RKO (cell line): ENCODE measurements at regions not wholly inside any gene's neighbourhood (a gene's known extent, or its start where the extent isn't known, plus 50 kb on each side); places are given as distances from the start of the nearest gene placed in this dataset.

Source experiments
- DNase-seq: peaks from one replicate; pipeline ENCODE4 v3.0.0-alpha.2; 2016; ENCODE audit warnings: low spot score

DNA sequence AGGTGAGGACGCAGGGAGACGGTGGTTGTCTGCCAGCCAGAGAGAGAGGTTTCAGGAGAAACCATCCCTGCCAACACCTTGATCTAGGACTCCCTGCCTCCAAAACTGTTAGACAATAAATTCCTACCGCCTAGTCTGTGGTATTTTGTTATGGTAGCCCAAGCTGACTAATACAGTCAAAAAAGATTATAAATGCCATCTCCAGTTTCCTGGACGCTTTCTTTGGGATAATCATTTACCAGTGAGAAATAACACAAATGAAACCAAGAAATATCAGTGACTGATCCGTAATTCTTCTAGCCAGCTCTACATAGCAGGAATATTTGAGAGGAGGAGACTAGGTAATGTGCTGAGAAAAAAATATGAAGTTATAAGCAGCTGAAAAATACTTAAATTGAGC lies 707.8 kb upstream of the LMCD1 start:
- no peak for DNase-seq

DNA sequence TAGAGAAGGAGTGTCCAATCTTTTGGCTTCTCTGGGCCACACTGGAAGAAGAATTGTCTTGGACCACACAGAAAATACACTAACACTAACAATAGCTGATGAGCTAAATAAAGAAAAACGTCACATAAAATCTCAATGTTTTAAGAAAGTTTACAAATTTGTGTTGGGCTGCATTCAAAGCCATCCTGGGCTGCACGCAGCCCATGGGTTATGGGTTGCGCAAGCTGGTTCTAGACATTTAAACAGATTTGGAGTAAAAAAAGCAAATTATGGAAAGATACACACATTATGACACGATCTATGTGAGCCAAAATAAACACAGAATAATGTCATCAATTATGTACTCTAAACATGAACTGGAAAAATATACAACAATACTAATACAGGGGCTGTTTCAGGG lies 703.3 kb upstream of the LMCD1 start:
- DNase-seq: no peak

DNA sequence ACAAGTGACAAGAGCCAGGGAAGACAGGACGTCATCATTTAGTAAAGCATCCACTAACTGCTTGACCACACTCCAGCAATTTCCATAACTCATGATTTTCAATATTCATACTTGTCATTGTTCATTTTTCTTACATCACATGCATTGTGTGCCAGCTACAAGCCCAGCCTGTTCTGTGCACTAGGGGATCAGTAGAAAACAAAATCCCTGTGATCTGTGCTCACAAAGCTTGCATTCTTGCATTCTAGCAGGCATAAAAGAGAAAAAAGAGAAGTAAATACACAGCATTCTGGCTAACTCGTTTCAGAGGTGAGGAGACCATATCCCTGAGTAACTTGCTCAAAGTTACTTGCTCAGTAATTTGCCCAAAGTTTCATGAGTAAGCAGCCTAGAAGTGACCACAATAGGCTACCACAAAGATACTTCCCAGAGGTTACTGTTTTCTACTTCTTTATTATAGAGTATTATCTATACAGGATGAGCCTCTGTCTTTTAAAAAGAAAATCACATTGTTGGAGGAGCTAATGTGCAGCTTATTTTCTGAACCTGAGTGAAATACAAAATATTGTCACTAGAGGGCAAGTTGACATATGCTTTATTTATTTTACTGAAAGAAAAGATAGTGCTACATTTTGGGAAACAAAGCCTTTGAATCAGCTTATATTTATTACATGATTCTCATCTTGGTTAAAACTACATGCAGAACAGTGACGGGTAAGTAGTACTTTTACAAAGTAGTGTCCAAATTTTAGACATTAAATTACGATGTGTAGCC lies 701.4 kb upstream of the LMCD1 start:
- peak; percentile 14 for DNase-seq

DNA sequence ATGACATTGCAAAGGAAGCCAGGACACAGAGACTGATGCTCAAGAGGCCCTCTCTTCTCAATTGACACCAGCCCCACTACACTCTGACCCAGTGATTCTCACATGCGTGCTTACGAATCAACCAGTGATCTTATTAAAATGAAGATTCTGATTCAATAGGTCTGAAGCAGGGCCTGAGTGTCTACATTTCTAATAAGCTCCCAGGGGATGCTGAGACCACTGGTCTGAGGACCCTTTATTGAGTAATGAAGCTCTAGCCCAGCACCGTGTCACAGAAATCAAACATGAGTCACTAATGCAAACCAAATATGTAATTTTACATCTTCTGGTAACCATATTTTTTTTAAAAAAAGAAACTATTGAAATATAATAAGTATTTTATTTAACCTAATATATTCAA lies 689.1 kb upstream of the LMCD1 start:
- no peak for DNase-seq

DNA sequence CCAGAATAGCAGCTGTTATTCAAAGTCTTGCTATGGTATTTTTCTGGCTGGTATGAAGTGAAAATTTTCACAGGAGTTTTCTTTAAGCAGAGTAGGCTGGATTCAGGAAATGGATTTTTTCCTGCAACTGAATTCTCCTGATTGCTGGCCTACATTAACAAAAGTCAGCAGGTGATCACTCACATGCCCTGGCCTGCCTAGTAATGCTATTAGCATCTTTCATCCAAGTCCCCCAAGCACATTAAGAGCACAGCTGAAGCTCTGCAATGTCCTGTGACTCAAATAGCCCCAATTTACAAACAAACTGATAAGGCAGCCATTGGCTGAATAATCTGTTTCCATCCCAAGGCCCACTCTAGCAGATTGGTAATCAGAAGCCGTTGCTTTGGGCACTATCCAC lies 688.3 kb upstream of the LMCD1 start:
- DNase-seq: no peak

DNA sequence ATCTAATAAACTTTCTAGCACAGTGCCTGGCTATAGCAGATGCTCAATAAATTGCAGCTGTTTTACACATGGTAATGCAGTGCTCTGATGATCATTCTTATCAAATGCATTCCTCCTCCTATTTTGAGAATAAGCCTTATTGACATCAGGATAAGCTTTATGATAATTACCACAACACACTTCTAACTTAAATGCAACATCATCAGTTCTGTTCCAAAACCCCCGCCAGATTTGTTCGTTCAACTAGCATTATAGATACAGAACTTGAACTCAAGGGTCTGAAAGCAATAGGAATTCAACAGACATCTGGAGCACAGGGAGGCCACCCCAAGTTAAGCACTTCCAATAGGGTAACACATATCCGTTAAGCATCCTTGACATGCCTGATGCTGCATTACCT lies 684.4 kb upstream of the LMCD1 start:
- DNase-seq: no peak

DNA sequence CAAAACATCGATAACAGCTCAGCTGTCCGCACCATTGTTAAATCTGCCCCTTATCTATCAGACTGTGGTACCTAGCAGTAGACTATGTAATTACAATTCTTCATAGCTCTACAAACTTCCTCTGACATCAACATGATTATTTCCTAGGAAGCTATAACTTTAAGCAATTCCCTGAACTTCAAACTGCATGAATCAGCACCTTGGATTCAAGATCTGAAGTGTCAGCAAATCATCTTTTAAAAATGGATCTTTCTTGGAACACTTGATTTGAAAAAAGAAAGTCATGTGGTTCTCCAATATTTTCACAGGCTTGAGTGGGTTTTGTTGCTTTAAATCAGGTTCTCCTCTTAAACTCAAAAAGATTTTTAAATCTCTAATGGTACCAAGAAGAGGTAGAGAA lies 680.7 kb upstream of the LMCD1 start:
- DNase-seq: no peak

DNA sequence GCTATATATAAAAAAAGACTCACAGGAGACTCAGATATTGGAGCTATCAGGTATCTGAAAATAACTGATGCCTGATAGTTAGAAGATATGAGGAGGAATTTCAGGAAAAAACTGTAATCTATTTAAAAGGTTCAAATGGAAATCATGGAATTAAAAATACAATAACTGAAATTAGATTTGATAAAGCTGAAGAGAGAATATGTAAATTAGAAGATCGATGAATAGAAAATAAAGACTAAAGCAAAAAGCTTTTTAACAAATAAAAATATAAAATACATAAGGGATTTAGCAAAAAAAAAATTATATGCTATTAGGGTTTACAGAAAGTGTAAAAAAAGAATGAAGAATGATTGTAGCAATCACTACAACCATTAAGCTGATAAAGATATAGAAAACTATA lies 679.8 kb upstream of the LMCD1 start:
- DNase-seq: no peak

DNA sequence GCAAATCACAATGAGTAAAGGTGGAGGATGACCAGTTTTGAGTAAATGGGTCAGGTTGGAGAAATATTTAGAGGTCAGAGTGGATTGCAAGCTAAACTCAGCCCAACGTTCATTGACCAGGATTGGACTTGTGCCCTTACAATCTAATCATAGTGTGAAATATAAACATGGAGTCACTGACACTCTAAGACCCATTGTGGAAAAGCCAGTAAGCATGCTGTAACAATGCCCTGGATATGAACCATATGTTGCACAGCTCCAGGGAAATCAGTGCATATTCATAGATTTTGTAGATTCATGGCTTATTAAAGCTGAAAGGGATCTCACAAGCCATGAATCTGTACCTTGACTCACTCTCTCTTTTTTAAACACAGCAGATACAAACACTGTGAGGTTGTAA lies 660.2 kb upstream of the LMCD1 start:
- no peak for DNase-seq

DNA sequence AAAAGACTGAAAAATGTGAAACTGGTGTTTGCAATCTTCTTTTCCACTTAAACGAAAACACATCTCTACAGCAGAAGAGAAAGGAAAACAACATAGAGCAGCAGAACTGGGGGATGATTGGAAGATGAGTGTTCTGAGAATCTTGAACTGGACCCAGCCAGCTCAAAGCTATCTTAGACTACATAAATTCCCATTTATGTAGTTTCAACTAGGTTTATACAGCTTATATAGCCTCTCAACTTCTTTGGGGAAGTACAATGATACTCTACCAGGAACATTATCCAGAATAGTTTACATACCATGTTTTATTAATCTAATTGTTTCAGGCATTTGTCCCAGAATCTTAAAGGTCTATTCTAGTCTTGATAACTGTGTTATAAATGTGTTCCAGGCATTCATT lies 658.2 kb upstream of the LMCD1 start:
- DNase-seq: no peak

DNA sequence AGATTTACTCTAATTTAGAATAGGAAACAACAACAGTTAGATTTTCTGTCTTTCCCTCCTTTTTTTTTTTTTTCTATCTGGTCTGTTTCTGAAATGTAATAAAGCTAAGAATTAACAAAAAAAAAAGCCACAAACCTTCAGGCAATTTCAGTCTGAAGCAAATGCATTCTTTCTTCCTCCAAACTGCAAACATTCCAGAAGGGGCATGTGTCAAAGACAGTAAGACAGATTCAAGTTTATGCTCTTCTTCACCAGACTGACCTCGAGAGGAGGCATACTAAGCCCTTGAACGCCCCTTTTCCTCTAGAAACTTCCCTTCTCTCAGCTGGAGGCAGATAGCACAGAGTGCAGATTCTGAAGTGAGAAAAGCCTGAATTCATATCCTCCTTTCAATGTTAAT lies 654.6 kb upstream of the LMCD1 start:
- DNase-seq: no peak

DNA sequence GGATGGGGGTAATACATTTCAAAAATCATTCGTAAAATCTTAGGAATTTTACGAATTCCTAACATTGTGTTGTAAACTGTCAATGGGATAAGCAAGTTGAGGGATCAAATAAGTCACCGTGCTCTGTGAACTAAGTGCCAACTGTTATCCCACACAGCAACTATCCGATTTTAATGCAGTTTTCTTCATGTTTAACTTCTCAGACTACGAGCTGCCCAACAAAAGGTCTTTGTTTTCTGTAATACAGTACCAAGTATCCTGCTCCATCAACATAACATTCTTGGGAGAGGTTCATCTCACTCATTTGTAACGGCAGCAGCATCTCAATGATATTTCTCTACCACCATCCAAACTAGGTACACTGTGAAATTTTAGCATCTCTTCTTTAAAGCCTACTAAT lies 654.1 kb upstream of the LMCD1 start:
- DNase-seq: no peak

DNA sequence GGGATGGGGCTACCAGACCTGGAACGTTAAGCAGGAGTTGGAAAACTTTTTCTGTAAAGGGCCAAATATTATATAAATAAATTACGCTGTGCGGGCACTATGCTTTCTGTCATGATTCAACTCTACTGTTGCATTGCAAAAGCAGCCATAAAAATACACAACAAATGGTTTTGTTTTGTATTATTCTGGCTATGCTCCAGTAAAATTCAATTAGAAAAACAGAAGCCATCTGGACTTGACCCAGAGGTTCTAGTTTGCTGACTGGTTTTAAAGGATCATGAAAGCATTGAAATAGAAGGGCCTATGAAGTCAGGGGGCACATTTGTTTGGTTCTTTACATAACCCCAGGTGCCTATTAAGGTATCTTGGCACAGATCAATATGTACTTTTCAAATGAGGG lies 647.4 kb upstream of the LMCD1 start:
- no peak for DNase-seq

DNA sequence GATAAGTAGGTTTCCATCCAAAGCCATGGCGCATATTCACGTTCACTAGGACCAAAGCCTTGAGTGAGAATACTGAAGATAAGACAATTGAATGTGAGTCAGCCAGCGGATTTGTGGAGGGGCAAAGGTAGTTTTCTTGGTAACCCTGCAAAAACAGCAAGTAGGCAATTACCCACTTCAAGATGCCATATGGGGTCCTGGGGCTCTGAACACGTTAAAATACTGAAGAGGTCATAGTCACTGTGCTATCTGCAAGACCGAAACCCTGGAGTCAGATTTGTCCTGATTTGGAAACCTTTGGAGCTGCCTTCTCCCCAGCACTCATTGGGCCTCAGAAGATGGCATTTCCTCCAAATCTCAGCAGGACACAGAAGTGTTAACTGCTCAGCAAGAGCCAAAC lies 646.9 kb upstream of the LMCD1 start:
- no peak for DNase-seq

DNA sequence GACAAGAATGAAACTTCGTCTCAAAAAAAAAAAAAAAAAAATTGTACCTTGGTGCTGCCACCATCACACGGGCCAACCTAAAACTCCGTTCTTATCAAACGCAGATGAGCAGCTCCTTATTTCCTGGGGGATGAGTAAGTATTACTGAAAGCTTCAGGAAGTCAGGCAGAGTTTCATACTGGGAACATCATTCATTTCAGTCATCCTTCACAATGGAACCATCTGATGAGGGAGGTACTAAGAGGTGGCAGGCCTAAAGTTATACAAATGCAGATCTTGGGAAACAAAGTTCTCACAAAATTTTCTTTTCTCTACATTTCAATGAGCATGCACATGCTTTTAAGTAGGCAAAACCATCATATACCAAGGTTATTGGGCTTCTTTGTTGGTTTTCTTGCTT lies 636.0 kb upstream of the LMCD1 start:
- no peak for DNase-seq

DNA sequence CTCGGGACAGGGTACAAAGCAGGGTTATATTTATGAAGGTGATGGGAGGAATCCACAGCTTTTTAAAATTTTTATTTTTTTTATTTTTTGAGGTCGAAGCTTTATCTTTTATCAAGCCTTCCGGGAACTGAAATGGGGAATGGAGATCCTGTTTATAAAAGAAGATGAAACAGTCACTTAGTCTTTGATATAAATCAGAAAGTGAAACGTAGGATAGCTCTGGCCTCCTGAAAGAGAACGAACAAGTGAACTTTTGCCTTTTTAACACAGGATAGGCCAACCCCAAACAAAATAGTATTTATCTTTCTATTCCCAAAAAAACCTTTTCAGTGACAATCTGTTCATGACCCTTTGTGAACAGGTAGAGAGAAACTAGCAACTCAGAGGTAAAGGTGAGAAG lies 634.0 kb upstream of the LMCD1 start:
- no peak for DNase-seq

DNA sequence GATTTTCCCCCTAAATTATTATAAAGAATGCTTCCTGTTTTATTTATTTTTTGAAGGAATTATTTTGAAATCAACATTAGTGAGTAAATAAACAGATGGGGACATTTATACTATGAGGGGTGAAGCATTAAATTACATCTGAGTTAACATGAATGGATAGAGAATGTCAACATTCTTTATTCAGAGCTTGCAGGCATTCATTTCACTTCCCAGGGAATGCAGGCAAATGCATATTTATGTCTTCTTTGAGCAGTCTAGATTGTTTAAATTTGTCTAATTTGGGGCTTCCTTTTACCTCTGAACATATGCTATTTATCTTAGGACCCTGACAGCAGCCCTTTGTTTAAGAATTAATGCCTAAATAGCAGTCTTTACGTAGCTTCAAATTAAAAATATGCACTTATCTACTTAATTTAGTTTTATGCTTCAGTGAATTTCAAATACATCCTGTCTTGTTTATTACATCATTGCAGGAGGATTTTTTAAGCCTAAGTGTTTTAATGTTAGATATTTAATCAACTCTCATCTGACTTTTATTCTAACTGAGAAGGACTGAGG lies 630.5 kb upstream of the LMCD1 start:
- DNase-seq: no peak

DNA sequence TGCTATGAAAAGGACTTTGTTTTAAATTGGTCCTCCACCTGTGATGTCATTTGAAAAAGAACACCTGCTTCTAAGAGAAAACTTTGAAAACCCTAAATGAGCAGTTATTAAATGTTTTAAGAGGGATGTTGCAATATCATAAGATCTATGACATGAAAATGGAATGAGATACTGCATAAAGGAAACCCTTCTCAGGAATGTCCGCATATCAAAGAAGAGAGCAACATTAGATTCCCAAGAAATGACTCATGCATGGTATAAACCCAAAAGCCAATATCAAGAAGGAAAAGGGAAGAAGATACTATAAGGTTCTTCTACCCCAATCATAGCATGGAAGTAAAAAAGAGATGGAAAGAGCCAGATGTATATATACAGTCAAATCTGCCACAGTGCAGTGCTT lies 627.5 kb upstream of the LMCD1 start:
- DNase-seq: no peak

DNA sequence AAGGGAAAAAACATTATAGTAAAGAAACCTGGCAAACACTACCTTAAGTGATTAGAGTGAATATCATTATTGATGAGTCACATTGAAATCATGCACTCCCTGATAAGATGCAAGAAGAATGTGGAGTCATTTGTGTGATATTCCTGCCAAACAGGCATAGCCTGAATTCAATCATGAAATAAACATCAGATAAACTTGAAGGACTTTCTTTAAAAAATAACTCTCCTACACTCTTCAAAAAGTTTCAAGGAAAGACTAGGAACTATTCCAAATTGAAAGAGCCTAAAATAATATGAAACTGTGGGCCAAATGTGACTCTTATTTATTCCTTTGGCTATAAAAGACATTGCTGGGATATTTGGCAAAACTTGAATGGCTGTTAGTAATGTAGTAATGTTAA lies 625.7 kb upstream of the LMCD1 start:
- no peak for DNase-seq

DNA sequence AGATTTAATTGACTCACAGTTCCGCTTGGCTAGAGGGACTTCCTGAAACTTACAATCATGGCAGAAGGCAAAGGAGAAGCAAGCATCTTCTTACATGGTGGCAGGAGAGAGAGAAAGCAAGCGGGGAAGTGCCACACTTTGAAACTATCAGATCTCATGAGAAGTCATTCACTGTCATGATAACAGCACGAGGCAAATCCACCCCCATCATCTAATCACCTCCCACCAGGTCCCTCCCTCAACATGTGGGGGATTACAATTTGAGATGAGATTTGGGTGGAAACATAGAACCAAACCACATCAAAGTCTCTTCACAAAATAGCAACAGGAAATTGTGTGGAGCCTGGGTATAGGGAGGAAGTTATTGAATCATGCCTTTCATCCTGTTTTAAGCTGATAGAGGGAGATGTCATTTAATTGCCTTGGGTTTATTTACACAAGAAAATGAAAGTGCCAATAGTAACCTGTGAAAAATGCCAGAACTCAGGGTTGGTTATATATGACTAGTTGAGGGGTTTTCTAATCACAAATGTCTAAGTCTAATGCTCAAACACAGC lies 624.8 kb upstream of the LMCD1 start:
- no peak for DNase-seq

DNA sequence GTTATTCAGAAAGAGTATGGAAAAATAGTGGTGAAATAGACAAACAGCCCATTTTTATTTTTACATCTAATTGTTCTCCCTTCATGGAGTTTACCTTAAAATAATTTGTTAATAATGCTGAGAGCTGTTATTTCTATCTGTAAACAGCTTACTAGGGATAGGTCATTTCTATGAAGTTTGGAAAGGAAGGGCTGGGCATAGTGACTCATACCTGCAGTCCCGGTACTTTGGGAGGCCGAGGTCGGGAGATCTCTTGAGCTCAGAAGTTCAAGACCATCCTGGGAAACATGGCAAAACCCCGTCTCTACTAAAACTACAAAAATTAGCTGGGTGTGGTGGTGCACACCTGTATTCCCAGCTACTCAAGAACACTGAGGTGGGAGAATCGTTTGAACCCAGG lies 624.3 kb upstream of the LMCD1 start:
- no peak for DNase-seq

DNA sequence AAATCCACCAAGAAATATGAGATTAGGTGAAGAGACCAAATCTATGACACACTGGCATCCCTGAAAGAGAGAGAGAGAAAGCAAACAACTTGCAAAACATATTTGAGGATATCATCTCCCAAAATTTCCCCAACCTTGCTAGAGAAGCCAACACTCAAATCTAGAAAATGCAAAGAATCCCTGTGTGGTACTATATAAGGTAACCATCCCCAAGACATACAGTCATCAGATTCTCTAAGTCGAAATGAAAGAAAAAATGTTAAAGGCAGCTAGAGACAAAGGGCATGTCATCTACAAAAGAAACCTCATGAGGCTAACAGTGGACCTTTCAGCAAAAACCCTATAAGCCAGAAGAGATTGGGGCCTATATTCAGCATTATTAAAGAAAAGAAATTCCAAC lies 622.1 kb upstream of the LMCD1 start:
- DNase-seq: no peak

DNA sequence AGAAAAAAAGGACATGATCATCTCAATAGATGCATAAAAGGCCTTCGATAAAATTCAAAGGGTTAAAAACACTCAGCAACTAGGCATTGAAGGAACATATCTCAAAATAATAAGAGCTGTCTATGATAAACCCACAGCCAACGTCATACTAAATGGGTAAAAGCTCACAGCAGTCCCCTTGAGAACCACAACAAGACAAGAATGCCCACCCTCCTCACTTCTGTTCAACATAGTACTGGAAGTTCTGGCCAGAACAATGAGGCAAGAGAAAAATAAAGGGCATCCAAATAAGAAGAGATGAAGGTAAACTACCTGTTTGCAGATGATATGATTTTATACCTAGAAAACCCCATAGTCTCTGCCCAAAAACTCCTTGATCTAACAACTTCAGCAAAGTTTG lies 619.7 kb upstream of the LMCD1 start:
- DNase-seq: no peak

DNA sequence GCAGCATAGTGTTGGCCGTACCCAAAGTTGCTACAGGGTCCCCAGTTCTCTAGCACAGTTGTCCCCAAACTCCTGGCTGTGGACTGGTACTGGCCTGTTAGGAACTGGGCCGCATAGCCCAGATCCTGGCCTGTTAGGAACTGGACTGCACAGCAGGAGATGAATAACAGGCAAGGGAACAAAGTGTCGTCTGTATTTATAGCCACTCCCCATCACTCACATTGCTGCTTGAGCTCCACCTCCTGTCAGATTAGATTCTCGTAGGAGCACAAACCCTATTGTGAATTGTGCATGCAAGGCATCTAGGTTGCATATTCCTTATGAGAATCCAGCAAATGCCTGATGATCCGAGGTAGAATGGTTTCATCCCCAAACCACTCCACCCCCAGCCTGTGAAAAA lies 604.0 kb upstream of the LMCD1 start:
- DNase-seq: no peak
